ENCODE measurements at regions not wholly inside any gene's neighbourhood (a gene's known extent, or its start where the extent isn't known, plus 50 kb on each side); places are given as distances from the start of the nearest gene placed in this dataset.
"Not testable (repeated sequence)": the region's sequence is repeated elsewhere in the genome, so short reads cannot be mapped to it uniquely, and the experiment has no call there.

DNA sequence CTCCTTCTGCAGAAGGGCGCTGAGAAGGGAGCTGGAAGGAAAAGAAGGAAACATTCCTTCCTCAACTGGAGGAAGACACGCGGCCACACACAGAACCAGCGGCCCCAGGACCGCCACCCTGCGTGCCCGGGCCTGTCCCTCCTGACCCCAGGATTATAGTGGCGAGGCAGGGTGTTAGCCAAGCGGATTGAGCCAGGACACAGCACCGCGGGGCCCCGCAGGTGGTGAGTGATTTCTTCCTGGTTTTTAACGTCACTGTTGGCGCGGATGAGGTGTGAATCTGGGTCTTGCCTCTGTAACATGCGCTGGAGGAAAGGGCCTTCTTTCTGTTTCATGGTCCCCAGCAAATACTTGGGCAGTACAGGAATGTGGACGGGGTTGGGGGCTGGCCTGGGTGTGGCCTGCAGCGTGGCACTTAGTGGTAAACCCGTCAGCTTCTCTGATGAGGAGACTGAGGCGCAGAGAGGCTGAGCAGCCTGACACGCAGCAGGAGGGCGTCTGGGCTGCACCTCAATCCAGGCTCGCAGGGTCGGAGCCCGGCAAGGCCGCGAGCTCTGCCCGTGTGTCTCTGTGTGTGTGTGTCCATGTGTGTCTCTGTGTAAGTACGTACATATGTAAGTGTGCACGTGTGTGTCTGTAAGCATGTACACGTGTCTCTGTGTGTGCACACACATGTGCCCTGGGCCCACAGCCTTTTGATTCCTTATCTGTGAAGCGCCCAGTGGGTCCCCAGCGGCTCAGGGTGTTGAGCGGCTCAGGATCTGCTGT lies 158.4 kb upstream of the ZNF469 start:
- not testable (repeated sequence) for DNase-seq (ENCODE audit: low spot score); ATAC-seq

DNA sequence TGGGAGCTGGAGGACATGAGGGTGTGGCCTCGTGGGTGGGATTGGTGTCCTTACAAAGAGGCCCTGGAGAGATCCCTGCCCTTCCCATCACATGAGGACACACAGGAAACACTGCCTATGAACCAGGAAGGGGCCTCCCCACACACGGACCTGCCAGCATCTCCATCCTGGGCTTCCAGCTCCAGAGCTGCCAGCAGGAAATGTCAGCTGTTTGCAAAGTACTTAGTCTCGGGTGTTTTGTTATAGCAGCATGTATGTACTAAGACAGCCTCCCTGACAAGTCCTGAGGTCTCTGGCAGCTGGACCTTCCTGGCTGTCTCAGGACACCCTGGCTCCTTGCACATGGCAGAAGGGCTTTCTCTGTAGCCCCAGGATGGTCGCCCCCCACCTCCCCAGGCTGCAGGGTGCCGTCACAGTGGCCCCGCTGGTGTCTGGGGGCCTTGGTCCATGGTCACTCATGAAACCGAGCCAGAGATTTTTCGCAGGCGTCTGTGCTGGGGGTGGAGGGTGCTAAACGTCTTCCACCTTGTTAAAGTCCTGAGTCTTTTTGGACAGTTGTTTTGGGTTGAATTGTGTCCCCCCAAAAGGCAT lies 157.0 kb upstream of the ZNF469 start:
- not testable (repeated sequence) for DNase-seq (ENCODE audit: low spot score); ATAC-seq

DNA sequence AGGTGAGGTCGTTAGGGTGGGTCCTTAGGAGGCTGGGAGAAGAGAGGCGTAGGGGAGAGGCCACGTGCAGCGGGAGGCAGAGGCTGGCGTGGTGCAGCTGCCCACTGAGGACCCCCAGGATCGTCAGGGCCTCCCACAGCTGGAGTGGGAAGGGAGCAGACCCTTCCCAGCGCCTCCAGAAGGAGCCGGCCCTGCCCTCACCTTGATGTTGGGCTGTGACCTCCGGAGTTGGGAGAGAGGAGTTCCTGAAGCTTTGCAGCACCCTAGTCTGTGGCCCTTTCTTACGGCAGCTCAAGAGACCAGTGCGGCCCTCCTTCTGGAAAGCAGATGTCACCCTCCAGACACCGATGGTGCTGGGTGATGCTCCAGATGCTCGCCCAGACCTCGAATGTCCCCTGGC lies 156.5 kb upstream of the ZNF469 start:
- ATAC-seq; DNase-seq (ENCODE audit: low spot score): not testable (repeated sequence)

DNA sequence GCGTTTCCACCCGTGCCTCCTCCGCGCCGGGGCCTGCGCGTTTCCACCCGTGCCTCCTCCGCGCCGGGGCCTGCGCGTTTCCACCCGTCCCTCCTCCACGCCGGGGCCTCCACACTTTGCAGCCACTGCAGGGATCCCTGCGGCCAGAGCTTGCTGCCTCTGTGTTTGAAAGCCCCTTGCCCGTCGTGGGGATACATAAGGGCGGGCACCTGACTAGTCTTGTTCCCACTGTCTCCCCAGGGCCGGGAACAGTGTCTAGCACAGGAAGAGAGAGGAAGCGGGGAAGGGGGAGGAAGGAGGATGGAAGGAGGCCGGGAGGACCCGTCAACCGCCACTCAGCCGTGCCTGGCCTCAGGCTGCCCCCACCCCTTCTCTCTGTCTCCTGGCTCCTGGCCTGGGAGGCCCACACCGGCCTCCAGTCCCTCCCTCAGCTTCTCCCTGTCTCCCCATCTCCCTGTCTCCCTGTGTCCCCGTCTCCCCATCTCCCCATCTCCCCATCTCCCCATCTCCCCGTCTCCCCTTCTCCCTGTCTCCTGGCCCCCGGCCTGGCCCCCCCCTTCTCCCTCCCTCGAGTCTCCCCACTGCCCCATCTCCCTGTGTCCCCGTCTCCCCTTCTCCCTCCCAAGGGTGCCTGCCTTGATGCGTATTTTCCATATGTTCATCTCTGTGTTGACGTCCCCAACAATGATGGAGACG lies 155.6 kb upstream of the ZNF469 start:
- not testable (repeated sequence) for DNase-seq (ENCODE audit: low spot score); ATAC-seq

DNA sequence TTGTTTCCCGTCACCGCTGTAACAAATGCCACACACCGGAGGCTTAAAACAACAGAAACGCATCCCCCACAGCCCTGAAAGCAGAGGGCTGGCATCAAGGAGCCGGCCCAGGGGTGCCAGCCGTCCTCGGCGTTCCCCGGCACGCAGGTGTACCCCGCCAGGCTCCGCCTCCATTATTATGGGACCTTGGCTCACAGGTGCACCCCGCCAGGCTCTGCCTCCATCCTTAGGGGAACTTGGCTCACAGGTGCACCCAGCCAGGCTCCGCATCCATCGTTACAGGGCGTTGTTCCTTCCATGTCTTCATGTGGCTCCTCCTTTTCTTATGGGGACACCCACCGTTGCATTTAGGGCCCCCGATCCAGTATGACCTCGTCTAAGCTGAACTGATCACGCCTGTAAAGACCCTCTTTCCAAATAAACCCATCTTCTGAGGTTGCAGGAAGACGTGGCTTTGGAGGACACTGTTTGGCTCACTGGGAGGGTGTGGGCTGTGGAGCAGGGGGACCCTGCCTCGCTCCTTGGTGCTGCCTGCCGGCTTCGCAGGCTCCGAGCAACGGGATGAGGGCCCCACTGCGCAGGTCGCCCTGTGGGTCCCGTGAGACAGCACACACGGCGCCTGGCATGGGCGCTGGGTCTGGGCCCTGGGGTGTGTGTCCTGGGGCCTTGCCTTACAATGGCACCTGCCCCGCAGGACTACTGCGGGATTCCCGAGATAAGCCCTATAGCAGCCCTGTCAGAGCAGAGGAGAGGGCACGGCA lies 154.9 kb upstream of the ZNF469 start:
- not testable (repeated sequence) for ATAC-seq; DNase-seq (ENCODE audit: low spot score)

DNA sequence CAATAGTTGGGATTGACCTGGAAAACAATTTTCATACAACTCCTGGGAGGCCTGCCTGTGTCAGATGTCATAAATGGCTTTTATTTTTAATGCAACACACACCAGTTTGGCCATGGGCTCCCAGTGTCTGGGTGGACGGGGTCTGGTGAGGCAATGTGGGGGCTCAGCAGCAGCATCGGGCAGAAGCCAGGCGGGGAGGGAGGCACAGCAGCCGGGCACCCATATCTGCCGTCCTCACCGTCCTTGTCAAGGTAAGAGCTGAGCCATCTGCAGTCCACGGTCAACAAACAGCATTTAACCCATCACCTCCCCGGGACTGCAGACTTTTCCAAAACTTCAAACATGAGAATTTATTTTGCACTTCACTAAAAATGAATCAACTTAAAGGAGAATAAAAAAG lies 154.0 kb upstream of the ZNF469 start:
- ATAC-seq; DNase-seq (ENCODE audit: low spot score): not testable (repeated sequence)

DNA sequence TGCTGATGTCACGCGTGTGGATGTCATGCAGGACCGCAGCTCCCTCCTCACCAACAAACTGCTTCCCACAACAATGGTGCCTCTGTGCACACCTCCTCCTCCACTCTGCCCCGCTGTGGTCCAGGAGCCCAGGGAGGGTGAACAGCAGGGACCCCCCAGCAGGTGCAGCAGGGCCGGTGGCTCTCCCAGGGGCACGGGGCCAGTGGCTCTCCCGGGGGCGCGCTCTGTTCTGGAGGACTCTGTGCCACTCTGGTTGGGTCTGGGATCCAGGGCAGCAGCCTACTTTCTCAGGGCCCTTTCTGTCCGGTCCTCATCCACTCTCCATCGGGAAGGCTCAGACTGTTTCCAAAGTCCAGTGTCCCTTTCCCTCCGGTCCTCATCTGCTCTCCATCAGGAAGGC lies 153.0 kb upstream of the ZNF469 start:
- DNase-seq (ENCODE audit: low spot score) = not testable (repeated sequence)

DNA sequence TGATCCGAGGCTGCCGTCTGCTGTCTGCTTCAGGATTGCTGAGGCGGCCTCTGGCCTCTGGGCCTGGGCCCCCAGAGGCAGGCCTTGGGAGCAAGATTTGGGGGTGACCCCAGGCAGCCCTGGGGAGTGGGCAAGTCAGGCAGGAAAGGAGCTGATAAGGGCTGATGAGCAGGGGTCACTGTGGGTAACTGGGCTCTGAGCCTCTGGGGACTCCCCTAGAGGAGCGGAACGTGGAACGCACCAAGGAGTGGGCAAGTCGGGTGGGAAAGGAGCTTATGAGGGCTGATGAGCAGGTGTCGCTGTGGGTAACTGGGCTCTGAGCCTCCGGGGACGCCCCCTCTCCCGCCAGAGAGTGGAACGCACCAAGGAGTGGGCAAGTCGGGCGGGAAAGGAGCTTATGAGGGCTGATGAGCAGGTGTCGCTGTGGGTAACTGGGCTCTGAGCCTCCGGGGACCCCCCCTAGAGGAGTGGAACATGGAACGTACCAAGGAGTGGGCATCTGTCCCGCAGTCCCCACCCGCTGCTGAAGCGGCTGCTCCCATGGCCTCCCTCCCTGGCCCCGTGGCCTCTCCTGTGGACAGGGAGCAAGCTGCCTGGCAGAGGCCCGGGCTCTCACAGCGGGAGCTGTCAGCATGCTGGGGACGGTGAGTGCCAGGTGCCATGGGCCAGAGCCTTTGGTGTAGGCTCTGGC lies 152.3 kb upstream of the ZNF469 start:
- ATAC-seq; DNase-seq (ENCODE audit: low spot score): not testable (repeated sequence)

More for the DNA sequence above, 153.0 kb upstream of the ZNF469 start:
- not testable (repeated sequence) for ATAC-seq

DNA sequence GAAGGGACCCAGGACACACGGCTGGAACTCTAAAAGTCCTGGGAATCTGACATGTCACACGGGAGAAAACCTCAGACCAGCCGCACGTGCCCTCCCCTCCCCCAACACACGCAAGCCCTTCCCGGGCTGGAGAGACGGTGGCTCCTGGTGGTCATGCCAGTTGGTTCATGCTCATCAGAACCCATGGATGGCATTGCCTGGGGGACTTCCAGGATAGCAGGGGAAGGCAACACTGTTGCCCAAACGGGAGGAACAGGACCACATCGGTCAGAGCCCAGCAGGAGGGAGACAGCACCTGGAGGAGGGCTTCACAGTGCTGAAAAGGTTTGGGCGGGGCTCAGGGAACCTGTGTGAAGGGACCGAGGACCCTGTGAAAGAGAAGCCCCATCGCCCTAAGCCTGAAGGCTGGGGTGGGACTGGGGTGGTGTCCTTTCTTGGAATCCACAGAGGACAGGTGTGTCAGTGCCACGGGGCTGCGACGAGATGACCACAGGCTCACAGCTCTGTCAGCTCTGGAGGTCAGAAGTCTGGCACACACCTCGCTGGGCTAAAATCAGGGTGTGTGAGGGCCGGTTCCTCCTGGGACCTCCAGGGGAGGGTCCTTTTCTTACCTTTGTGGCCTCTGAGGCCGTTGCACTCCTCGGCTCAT lies 151.7 kb upstream of the ZNF469 start:
- ATAC-seq; DNase-seq (ENCODE audit: low spot score): not testable (repeated sequence)

DNA sequence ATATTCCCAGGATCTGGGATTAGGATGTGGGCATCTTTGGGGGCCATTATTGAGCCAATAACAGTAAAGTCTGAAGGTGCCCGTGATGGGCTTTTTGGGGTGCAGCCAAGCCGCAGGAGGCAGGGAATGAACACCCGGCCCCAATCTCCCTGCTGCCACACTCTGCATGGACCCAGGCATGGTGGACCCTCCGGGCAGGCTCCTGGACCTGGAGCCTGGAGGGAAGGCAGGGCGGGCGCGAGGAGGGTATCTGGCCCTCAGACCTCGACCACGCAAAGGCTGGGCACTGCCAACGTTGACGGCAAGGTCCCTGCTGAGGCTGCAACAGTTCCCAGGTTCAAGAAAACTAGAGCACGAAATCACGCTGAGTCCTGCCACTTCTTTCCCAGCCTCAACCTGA lies 150.9 kb upstream of the ZNF469 start:
- ATAC-seq; DNase-seq (ENCODE audit: low spot score): not testable (repeated sequence)

DNA sequence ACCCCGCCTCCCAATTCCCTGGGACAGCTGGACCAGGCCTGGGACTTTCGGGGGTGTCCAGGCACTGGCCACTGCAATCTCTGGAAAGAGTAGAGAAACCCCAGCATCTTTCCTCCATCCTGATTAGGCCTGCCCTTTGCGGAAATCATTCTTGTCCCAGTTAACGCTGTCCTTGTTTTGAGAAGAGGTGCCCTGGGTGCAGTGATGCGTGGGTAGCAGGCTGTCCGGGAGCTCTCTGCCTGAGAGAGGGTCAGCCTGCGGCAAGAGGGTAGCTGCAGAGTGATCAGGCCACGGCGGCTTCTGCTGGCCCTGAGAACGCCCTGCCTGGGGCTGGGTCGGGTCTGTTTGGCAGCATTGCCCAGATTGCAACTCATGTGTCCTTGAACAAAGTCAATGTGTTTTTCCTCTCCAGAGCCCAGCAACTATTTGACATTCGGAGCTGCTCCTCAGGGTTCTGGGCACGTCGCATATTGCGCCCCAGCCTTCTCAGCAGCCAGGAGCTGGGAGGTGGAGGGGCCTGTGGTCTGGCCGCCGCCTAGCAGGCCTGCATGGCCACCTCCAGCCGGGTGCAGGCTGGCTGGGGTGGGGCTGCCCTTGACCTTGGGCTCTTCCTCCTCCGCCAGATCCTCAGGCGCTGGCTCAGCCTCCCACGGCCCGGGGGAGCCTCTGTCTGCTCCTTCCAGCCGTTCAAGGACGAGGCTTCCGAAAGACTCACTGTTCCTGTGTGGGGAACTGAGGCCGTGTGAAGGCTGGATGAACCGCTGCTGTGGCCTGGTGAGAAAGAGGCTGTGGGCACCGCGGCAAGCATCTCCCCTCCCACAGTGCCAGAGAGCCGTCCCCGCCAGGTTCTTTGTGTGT lies 150.1 kb upstream of the ZNF469 start:
- DNase-seq (ENCODE audit: low spot score) = not testable (repeated sequence)
- peak; percentile 35 for ATAC-seq

DNA sequence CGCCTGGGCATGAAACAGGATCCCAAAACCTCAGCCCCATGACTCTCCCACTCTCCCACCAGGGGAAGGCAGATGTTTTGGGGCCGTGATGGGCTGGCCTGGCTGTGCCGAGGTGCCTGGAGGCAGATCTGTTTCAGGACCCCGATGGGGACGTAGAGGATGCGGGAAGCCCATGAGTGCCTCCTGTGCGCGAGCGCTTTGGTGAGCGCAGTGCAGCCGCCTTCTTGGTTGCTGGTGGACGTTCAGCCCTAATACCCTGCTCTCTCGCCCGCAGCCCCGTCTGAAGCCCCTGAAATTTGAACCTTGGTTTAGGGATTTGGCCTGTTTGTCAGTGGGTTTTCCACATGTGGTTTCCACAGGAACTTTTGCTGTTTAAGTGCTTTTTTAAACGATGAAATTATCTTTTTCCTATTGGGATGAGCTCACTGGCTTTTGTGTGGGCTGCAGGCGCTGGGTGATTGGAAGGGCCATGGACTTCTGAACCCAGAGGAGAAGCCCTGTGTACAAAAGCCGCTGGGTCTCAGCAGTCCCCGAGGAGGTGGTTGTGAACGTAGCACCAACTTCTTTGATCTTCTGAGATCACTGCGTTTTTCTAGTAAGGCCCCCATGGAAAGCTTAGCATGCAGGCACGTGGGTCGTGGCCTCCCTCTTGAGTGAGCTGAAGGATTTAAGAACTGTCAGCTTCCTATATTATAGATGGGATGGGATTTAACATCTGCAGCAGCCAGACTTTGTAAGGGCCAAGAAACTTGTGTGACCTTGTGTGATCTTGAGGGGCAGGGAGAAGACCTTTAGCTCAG lies 148.9 kb upstream of the ZNF469 start:
- peak; percentile 29 for ATAC-seq
- not testable (repeated sequence) for DNase-seq (ENCODE audit: low spot score)

DNA sequence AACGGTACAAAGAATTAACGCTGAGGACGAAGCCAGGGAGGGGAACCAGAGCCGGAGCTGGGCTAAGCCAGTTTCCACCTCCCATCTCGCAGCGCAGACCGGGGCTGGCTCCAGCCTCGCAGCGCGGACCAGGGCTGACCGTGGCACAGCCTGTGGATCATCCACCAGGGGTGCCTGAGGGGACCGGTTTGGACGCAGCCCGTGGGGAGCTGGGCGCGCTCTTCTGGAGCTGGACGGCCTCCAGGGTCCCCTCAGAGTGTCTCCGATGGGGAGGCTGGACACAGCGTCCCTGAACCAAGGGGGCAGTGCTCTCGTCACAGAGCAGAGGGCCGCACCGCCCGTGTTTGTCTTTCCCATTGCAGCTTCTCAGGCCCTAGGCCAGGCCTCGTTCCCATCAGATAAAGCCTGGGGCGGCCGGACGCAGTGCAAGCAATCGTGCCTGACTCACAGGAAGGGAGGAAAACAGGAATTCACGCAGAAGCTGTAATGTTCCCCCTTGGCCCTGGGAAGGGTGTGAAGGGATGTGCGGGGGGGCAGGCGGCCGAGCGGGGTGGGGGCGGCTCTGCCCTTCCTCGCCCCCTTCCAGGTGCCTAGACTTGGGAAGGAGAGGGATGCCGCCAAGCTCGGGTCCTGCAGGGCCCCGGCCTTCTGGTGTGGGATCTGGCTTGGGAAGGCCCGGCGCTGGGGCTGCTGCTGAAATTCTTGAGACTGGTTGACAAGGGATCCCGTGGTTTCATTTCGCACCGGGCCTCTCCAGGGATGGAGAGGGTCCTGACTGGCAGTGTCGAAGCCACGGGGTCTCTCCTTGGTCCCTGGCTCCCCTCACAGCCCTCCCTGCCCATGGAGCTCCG lies 148.1 kb upstream of the ZNF469 start:
- ATAC-seq = peak; percentile 87
- DNase-seq (ENCODE audit: low spot score) = not testable (repeated sequence)

DNA sequence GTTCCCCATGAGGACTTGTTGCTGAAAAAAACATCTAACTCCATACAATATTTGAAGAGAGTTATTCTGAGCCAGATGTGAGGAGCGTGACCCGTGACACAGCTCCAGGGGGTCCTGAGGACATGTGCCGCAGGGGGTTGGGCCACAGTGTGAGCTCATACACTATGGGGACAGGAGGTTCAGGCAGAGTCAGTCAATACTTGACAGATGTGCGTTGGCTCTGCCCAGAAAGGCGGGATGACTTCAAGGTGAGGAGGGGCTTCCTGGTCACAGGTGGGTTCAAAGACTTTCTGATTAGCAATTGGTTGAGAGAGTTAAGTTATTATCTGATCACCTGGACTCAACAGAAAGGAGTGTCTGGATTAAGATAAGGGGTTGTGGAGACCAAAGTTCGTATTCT lies 147.1 kb upstream of the ZNF469 start:
- not testable (repeated sequence) for DNase-seq (ENCODE audit: low spot score); ATAC-seq

DNA sequence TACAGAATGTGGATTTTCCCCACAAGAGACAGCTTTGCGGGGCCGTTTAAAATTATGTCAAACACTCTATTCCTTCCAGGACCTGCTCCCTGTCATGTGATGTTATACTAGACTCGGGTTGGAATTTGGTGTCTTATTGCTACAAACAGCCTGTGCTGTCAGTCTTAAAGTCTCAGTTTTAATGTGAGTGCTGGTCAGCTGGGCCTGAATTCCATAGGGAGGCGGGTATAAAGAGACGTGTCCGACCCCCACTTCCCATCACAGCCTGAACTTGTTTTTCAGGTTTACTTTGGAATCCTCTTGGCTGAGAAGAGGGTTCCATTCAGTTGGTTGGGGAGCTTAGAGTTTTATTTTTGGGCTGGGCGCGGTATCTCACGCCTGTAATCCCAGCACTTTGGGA lies 146.5 kb upstream of the ZNF469 start:
- ATAC-seq; DNase-seq (ENCODE audit: low spot score): not testable (repeated sequence)

DNA sequence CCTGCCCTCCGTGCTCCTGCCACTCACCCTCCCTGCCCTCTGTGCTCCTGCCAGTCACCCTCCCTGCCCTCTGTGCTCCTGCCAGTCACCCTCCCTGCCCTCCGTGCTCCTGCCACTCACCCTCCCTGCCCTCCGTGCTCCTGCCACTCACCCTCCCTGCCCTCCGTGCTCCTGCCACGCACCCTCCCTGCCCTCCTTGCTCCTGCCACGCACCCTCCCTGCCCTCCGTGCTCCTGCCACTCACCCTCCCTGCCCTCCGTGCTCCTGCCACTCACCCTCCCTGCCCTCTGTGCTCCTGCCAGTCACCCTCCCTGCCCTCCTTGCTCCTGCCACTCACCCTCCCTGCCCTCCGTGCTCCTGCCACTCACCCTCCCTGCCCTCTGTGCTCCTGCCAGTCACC lies 145.4 kb upstream of the ZNF469 start:
- not testable (repeated sequence) for ATAC-seq; DNase-seq (ENCODE audit: low spot score)

All from left lobe of liver (tissue), 2 donors.